T-helper 9 cell (primary cell): ENCODE measurements at regions not wholly inside any gene's neighbourhood (a gene's known extent, or its start where the extent isn't known, plus 50 kb on each side); places are given as distances from the start of the nearest gene placed in this dataset.

Source experiments
- DNase-seq: peaks from one replicate; pipeline ENCODE4 v3.0.0-alpha.2; 2020

DNA sequence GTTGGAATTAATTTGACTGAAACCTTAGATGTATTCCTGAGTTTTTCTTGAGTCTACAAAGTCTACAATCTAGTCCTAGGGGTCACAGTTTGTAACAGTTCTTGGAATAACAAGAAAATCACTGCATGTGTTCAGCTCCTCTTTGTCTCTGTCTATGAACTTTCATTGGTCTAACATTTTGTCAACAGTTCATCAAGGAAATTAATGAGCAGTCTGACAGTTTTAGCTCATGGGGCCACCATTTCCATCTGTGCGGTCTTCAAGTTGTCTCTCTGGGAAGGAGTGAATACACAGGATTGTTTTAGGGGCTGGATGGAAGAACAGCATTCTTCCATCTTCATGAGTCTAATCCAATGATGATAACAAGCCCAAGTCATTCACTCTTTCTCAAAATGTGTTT is 276.4 kb downstream of the TMEM167A start:
- DNase-seq = no peak

DNA sequence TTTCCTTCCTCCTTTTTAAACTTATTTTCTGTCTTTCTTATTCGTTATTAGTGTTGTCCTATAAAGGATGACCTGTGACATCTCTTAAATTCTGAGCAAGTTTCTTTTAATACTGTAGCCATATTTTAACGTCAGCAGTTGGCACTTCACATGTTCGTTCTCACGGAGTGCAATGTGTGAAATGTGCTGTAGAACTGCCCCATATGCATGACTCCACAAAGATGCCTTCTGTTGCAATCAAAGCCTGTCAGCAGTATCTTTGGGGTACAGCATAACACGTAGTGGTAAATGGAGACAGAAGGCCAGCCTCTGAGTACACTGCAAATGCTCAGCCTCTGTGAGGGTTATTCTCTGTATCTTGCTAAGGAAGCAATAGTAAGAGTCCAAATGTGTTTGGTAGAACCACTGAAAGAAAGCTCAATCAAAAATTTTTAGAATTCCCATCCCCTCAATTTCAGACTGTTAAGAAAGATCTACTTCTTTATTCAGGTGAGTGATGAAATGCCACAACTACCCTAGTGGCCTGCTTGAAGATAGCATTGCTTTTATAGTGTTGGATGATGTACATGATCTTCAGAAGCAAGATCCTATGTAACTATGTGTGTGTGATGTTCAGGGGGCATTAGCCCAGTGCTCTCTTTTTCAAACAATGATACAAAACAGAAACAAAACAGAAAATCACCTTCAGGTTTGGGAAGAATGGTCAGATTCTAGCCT is 277.7 kb downstream of the TMEM167A start:
- DNase-seq = no peak

DNA sequence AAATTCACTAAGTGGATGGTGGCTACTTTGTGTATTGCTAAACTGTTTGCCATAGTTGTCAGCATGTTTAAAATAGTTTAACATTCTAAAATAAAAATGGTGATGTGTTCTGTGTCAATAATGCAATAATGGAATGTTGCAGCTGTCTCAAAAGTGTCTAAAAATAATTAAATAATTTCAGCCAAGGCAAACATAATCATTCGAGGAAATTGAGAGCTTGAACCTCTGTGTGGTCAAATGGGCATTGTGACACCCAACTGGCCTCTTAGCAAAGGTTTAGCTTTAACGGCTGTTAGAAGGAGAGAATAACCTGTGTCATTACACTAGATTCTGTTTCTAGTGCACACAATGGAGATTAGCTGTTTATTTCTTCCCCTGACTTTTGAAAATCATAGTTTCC is 278.5 kb downstream of the TMEM167A start:
- DNase-seq = no peak

DNA sequence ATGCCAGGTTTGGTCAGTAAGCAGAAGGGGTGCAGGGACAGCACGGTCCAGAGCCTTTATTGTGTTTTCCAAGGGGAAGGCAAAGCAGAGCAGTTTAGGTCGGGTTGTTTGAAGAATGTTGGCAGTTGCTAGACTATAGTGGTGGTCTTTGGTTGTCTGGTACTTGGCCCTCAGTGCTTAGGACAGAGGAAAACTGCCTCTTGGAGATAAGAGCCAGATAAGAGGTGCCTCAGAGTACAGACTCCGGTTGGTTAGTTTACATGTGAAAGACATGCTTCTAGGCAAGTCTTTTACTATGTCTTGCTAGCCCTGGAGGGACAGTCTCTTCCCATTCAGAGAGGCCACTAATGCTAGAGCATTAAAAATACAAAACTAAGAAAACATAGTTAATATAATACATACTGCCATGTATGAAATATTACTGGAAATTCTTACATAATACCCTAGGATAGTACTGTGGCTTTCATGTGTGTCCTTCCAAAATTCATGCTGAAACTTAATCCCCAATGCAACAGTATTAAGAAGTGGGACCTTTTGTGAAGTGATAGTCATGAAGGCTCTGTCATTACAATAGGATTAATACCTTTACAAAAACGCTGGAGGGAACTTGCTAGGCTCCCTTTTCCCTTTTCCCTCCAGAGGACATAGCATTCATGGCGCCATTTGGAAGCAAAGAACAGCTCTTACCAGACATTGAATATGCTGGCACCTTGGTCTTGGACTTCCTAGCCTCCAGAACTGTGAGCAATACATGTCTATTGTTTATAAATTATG is 280.4 kb downstream of the TMEM167A start:
- no peak for DNase-seq

DNA sequence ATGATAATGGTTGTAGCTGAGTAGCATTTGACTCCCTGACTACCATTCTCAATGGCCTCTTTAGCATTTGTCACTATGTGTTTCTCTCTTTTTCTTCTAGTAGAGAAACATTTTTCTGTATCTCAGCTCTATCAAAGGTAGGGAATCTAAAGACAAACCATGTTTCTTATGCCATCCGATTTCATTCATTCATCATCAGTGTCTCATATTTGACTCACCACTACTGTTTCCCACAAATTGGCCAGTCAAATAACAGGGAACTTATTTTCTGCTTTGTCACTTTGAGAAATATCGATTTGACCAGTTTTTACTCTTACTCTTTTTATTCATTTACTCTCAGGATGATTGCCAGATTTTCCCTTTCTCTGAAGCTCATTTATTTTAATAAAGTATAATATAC is 282.3 kb downstream of the TMEM167A start:
- DNase-seq = no peak

DNA sequence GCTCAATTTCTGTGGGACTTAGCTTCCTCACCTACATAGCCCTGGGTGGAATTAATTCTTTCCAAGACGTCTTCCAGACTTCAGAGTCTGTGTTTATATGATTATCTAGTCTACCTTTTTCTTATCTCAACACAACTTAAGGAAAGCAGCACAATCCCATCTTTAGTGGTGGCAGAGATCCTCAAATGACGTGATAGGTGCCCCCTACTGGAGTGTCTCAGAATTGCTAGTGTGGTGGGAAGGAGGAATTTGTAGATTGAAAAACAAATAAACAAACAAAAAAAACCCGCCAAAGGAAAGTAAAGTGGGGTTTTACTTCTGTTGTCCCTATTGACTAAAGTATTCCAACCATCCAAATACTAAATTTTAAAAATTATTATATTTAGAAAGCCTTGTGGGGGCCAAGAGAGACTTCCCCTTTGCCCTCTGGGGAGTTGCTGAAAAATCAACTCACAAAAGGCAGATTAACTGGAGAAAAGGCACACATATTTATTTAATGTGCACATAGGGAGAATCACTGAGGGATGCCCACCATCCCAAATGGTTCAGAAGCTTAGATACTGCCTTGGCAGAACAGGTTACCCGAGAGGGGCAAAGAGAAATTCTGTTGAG is 283.3 kb downstream of the TMEM167A start:
- peak; percentile 25 for DNase-seq

DNA sequence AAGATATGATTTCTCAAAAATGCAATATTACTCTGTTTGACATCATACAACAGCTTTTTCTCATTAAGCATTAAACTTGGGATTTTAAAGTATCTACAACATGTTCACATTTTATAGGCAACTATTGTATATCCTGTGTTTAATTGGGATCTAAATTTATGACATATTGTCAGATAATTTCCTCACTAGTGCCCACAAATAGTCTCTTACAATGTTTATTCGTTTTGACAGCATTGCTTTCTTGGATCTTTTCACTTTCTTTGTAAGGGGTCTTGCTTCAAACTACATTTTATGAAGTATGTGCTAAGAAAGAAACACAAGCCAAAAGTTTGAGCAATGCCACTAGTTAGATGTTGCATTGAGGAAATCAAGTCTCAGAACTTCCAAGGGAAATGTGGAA is 285.1 kb downstream of the TMEM167A start:
- DNase-seq = no peak

DNA sequence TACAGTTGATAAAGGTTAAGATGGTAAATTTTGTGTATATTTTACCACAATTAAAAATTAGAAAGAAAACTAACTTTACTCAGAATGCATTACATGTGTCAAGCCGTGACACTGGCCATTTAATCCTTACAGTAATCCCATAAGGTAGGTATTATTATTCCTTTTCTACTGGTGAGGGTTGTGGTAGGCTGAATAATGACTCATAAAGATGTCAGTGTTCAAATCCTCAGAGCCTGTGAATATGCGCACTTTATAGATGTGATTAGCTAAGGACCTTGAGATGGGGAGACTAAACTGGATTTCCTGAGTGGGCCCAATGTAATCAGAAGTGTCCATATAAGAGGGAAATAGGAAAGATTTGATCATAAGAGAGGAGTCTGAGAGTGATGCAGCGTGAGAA is 288.1 kb downstream of the TMEM167A start:
- DNase-seq = no peak

DNA sequence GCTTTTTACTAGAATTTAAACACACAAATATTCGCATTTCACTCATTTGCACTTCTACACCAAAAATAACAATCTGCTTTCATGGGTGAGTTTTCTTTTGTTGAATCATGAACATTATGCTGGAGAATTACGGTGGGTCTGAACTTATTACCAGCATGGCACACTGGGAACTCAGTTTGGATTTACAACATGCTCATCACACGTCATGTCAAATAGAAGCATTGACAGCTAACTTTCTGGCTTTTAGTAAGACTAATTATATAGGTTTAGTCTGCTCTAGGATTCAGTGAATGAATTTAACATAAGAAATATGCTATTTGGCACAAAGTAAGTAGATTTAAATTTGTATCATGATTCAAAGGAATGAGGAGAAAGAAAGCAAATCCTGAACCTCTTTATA is 290.4 kb downstream of the TMEM167A start:
- DNase-seq = no peak

DNA sequence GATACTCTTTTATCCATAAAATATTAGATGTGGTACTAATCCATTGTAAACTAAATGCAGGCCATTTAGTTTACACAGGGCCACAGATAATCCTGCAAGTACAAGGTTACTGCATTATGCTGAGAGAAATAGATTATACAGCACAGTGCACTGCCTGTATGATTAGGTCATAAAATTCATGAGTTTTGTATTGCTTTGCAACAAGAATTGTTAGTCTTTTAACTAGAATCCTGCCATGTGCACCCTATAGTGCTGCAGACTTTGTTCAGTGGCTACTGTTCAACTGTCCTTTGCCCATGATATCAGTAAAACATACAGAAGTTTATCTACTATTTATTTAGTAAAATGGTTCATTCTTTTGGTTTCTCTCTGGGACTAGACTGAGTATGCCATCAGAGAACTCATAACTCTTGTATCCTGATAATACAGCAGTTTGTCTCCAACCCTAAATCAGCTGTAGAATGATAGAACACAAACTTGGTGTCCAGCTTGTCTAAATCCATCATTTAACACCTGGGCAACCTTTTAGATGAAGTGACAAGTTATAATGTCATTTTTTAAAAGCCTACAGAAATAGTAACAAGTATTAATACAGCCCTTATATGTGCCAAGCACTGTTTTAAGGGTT is 291.2 kb downstream of the TMEM167A start:
- DNase-seq = no peak

DNA sequence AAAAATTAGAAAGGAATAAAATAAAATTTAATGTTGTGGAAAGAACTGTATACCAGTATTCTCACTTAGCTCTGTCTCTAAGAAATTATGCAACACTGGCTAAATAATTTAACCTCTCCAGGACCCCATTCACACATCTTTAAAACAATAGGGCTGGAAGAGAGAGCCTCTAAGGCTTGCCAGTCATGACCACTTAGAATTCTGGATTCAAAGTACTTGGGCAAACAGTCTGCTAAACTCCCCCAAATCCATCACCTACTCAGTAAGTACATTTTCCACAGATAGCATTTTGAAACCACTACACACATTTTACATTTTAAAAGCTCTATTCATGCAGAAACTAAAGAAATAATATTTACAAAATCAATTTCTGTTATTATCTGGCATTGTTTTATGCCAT is 291.7 kb downstream of the TMEM167A start:
- DNase-seq = no peak

DNA sequence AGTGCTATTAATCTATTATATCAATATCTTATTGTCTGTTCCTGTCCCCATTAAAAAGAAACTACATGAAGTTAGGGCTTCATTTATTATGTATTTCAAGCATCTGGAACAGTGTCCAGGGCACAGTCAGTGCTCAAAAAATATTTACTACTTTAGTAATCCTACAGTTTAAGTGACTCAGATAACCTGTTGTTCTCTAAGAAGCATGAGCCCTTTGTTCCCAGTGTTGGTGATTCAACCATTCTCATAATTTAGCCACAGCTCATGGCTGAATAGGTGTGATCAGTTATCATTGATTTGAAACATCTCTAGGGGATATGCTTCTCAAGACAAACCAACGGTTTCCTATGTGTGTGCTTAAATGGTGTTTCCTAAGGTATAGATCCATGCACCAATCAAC is 292.7 kb downstream of the TMEM167A start:
- DNase-seq = no peak

DNA sequence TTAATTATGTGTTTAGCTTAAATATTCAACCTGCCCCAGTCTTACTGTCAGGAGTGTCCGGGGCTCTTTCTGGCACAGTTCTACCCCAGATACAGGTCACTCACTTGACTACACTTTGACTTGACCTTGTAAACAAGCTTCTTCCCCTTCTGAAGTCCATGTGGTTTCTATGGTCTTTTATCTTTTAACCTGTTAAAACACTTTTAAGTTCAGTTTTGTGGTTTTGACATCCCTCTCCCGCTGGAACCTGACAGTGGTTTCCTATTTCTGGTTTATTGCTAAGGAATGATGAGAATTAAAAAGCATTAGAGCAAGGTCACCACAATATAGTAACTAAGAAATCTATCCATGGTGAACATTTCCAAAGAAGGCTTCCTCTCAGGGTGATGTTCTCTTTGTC is 300.1 kb downstream of the TMEM167A start:
- no peak for DNase-seq

DNA sequence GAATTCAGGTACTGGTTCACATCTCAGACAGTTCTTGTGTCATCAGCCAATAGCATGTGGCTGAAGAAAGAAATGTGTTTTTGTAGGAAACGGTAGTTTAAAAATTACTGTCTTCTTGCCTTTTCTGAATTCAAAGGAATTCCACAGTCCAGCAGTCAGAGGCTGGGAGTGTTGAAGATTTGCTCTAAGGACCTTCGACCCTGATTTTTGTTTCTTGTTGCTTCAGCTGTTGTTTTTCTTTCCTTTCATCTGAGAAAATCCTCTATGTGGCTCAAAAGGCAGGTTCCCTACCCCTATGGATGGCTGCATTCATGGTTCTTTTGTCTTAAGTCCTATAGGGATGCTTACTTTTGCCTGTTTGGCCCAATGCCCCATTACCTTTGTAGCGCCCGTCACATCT is 304.9 kb downstream of the TMEM167A start:
- no peak for DNase-seq

DNA sequence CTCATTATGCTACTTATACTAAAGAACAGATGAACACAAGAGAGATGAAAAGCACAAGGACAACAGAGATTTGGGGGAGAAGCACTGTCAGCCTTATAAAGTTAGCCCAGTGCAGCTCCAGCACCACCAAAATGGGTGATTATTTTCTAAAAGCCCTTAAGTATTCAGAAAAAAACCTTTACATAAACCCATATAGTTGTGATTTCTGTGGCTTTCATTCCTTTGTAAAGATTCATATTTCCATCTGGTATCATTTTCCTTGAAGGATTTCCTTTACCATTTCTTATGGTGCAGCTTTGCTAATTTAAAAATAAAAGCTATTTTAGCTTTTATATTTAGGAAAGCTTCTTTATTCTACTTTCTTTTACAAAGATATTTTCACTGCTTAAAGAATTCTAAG is 311.0 kb downstream of the TMEM167A start:
- DNase-seq = no peak

DNA sequence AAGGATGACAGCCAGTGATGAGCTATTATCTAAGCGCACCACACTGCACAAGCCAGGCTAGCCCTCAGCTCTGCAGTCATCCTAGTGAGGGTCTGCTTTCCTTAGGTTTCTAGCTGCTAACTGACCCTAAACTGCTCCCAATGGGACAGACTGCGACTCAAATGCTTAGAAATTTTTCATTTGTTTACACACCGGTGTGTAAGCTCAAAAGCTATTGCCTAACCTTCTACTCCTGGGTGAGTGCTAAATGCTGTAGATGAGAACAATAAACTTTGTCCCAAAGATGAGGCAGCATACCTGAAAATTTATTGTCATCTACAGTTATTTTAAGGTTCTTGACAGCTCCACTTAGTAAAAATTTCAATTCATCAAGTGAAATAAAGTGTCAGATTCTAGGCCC is 311.4 kb downstream of the TMEM167A start:
- DNase-seq = no peak

DNA sequence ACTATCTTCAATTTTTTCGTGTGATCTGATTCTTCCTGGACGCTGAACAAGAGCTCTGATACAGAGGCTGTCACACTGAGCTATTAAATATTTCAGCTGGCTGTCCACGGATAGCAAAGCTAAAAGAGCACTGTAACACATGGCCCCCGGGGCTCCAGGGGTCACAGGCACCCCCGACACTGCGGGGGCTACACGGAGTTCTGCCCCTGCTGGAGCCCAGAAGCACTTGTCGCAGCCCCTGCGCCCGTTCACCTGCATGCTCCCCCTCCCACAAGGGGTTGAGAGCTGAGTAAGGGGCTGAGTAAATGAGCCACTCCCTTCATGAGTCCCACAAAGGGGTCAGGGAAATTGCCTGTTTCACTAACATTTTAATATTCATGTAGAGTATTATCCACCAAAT is 316.3 kb downstream of the TMEM167A start:
- DNase-seq = no peak

DNA sequence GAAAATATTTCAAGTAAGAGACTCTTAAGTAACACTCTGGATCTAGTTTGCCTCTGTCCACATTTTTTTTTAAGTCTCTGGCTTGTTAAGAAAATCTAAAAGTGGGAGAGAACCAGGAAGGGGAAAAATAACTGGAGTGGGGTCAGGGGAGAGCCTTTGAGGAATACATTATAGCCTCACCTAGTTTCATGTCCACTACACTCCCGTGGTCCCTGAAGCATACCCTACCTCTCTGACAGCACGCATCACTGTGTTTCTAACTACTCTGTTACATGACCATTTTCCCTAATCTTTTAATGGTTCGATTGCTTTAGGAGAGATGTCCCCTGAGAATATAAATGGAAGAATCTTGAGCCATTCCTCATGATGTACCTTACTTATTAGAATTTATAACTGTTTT is 318.3 kb downstream of the TMEM167A start:
- DNase-seq = no peak

DNA sequence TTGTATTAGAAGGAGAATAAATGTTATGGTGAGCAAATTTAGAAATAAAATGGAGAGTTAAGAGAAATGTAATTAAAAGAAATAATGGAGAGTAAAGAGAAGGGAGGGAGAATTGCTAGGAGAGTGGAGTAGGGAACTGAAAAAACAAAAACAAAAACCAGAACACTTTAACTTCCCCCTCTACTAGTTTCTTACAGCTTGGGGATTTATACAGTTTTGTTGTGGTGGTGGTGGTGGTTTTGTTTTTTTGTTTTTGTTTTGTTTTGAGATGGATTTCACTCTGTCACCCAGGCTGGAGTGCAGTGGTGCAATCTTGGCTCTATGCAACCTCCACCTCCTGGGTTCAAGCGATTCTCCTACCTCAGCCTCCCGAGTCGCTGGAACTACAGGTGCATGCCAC is 322.4 kb downstream of the TMEM167A start:
- no peak for DNase-seq

DNA sequence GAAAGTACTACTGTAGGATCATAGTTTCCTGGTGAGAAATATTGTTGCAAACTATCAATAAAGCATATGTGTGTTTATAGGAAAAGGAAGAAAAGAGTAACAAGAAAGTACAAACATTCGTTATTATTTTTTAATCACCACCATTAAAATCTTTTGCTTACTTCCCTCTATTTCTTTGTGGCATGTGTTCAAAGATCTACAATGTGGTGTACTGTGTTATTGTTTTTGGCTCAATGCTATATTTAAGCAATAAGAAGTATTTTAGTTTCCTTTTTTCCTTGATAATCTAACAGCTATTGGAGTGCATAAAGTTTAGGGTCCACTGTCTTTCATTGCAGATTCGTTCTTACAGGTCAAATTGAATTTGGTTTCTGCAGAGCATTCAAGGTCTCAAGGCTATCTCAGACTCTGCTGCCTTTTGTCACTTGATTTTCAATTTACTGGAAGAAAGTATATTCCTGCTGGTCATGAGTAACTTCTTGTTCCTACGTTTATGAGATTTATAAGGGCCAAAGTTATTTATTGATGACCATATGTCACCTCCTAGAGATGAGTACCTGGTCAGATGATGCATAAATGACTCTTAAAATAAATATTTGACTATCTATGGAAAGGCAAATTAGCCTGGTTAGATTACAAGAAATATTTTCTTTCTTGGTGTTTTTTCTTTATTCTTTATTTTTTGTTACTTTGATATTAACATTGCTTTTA is 323.0 kb downstream of the TMEM167A start:
- DNase-seq = no peak

DNA sequence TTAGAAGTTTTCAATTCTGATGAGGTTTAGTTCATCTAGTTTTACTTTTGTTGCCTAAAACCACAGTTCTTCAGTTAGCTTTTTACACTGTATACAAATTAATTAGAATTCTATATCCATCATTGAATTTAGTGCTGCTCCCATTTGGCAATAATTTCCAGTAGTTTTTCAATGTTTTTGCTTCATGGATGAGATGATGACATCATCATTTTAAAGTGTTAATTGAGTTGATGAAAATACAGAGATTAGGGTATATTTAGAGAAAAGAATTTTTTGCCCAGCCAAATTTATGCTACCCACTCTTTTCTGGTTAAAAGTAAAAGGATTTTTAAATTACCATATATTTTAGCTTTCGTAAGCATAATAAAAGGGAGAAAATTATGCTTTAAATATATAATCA is 323.8 kb downstream of the TMEM167A start:
- DNase-seq = no peak

DNA sequence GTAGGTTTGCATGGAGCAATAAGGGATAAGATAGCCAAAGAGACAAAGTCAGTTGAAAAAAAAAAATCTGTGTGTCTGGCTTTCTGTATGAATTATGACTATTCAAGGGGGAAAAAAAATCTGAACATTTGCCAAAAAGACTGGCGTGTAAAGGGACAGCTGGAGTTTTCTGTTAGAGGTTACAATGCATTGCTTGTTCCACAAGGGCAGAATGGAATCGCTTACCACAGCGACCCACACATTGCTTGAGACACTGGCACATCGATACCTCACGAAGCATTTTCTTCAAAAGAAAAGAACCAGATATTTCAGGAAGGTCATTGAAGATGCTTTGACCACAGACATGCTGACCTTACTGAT is 327.8 kb downstream of the TMEM167A start:
- no peak for DNase-seq
